Activated naive CD4-positive, alpha-beta T cell treated with anti-CD3 and anti-CD28 coated beads for 36 hours (primary cell): ENCODE measurements at regions not wholly inside any gene's neighbourhood (a gene's known extent, or its start where the extent isn't known, plus 50 kb on each side); places are given as distances from the start of the nearest gene placed in this dataset.

Source experiments
- CTCF ChIA-PET: fragments of 350-600 bp; sonication (Branson Sonifier 250); formaldehyde crosslinking; loops from one replicate; lab custom pipeline; 2021; ENCODE audit warnings: antibody characterized with exemption; lab: Charles Lee
- DNase-seq: peaks from one replicate; pipeline ENCODE4 v3.0.0-alpha.2; 2020
- H3K27ac Mint-ChIP-seq: one replicate; pipeline ENCODE4 v1.8.0; 2021; ENCODE audit warnings: mild to moderate bottlenecking, mixed read lengths
- H3K27me3 Mint-ChIP-seq: one replicate; pipeline ENCODE4 v1.8.0; 2021; ENCODE audit warnings: low read depth, mixed read lengths
- H3K36me3 Mint-ChIP-seq: one replicate; pipeline ENCODE4 v1.8.0; 2021; ENCODE audit warnings: low read depth, mixed read lengths
- H3K4me1 Mint-ChIP-seq: one replicate; pipeline ENCODE4 v1.8.0; 2021; ENCODE audit warnings: low read depth, mixed read lengths
- H3K4me3 Mint-ChIP-seq: one replicate; pipeline ENCODE4 v1.8.0; 2021; ENCODE audit warnings: mild to moderate bottlenecking, moderate library complexity, mixed read lengths
- H3K9me3 Mint-ChIP-seq: one replicate; pipeline ENCODE4 v1.8.0; 2021; ENCODE audit warnings: mixed read lengths
- intact Hi-C: fragments of 100-400 bp; cut with micrococcal nuclease; formaldehyde crosslinking; loops from one replicate; pipeline ENCODE4 v1.15.1; 2023

DNA sequence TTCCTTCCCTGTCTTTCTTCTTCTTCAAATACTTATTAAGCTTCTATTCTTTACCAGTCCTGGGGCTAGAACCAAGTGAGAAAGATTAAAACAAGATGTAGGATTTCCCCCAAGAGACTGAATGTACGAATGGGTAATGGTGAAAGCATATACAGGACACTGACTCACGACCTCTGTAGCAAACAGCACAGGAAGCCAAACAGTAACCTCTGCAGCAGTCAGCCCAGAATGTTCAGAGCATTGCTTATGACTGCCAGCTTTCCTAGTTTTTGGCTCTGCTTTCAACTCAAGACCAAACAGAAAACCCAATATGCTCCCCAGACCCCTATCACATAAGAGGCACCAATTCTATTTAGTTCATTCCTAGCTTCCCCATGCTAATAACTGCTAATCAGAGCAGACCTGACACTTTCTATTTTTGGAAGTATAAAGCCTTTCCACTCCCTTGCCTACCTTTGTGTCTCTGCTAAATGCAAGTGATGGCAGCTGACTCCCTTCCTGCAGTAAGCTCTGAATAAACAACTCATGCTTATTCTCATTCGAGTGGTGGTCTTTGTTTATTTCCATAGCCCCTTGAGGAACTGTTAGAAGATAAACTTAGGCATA, 690.6 kb downstream of the EPM2A start:
- H3K4me3 Mint-ChIP-seq: no peak overlapping the region
- H3K27ac Mint-ChIP-seq: no peak overlapping the region
- H3K36me3 Mint-ChIP-seq: no peaks in the 10 kb centered on the region
- CTCF ChIA-PET: no interaction called here
- no peaks in the 10 kb centered on the region for H3K9me3 Mint-ChIP-seq
- peak; percentile 15 for DNase-seq
- intact Hi-C loops: no loop called here
- H3K4me1 Mint-ChIP-seq: peaks cover 6% of the 10 kb centered on the region
- H3K27me3 Mint-ChIP-seq: peaks cover 3% of the 10 kb centered on the region

DNA sequence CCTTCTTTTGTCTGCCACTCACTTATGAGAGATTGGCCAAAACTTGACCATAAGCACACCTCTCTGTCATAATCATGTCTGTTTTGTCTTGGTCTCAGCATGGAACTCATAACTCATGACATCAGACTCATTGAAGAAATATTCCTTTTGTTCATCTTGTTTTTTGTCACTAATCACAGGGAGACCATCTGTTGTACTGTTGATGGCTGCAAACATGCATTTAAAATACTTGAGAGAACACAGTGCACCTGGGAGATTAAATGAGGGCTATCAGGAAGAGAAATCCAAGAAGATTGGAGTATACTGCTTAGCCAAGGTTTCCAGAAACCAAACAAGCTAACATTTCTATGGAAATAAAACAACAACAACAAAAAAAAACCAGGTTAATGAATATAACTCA, 689.7 kb downstream of the EPM2A start:
- intact Hi-C loops: no loop called here
- no peak overlapping the region for H3K27ac Mint-ChIP-seq
- H3K36me3 Mint-ChIP-seq: no peaks in the 10 kb centered on the region
- H3K4me1 Mint-ChIP-seq: peaks cover 6% of the 10 kb centered on the region
- DNase-seq: no peak
- CTCF ChIA-PET: interaction anchor here (0.7 to 0.9 kb wide), 2 partner anchors 14 to 562 kb away, joined by 3 read pairs; no protein-coding TSS in a partner anchor
- no peaks in the 10 kb centered on the region for H3K9me3 Mint-ChIP-seq
- H3K4me3 Mint-ChIP-seq: no peak overlapping the region
- H3K27me3 Mint-ChIP-seq: peaks cover 3% of the 10 kb centered on the region

DNA sequence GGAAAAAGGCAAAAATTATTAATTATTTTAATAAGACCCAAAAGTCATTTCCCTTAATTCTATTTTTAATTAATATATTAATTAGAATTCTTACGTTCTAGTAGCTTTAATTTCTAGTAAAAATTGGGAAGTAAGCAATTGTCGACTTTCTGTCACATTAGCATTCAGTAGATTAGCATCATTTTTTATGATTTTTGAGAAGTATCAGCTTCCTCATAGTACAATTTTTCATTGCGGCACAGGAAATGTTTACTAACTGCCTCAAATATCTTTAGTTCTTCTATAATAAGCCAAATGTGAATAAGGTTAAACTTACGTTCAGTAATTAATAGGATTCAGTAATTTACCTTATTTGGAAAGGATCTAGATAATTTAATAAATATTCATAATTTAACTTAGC, 687.4 kb downstream of the EPM2A start:
- H3K36me3 Mint-ChIP-seq: no peaks in the 10 kb centered on the region
- no peak for DNase-seq
- H3K4me1 Mint-ChIP-seq: peaks cover 6% of the 10 kb centered on the region
- H3K4me3 Mint-ChIP-seq: no peak overlapping the region
- CTCF ChIA-PET: no interaction called here
- no peak overlapping the region for H3K27ac Mint-ChIP-seq
- intact Hi-C loops: no loop called here
- no peaks in the 10 kb centered on the region for H3K9me3 Mint-ChIP-seq
- H3K27me3 Mint-ChIP-seq: peaks cover 3% of the 10 kb centered on the region

DNA sequence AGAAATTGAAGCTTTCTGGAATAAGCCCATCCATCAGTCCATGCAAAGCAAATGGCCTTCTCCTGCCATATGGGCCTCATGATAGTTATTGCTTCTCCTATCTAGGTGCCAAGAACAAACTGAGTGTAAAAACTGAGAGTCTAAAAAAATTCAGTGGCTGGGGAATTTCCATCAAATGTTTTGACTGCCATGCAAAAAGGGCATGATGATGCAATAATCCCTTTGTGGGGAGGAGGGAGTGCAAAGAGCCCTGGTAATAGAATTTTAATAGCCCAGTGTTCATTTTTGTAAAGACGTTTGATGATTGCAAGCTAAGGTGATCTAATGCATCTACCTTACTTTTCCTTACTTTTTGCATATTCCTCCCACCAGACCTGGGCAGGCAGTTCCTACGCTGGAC, 683.7 kb downstream of the EPM2A start:
- Mint-ChIP-seq H3K27ac (no peak overlapping the region), H3K36me3 (no peaks in the 10 kb centered on the region), H3K4me1 (no peaks in the 10 kb centered on the region), H3K9me3 (no peaks in the 10 kb centered on the region), H3K27me3 (no peaks in the 10 kb centered on the region), H3K4me3 (no peak overlapping the region)
- CTCF ChIA-PET: no interaction called here
- intact Hi-C loops: no loop called here
- DNase-seq: no peak

DNA sequence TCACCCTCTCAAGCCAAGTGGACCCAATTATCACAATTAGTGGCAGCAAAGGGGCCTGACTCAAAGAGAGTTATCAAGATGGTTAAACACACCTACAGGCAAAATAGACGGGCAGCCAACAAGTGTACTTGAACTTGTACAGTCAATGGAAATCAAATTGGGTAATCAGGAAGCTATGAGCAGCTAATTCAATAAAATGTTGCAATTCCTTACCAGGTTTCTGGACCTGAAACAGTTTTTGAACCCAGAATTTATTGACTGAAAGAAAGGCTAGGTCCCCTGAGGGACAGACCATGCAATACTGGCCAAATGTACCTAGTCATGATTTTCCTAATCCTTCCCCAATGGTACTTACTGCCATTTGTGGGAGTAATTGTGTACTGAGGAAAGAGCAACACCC, 679.8 kb downstream of the EPM2A start:
- CTCF ChIA-PET: no interaction called here
- H3K9me3 Mint-ChIP-seq: no peaks in the 10 kb centered on the region

DNA sequence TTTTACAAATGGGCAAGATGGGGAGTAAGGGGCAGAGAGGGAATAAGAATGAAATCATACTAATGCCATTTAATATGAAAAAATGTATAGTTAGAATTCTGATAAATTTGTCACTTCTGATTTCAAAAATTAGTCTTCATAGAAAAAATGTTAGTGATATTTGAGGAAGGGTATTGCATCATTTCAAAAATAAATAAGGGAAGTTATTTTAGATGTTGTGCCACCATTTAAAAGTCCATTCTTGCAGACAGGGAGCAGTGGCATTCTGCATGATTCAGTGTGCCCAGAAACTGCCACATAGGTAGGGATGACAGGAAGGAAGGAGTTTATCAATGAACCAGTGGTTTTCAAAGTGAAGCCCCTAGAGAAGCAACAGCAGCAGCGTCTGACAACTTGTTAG, 674.6 kb downstream of the EPM2A start:
- CTCF ChIA-PET: no interaction called here
- Mint-ChIP-seq H3K27ac (no peak overlapping the region), H3K9me3 (no peaks in the 10 kb centered on the region), H3K4me3 (no peak overlapping the region), H3K4me1 (no peaks in the 10 kb centered on the region), H3K27me3 (peaks cover 3% of the 10 kb centered on the region), H3K36me3 (no peaks in the 10 kb centered on the region)
- intact Hi-C loops: no loop called here
- DNase-seq: no peak

More for the DNA sequence above, 679.8 kb downstream of the EPM2A start:
- Mint-ChIP-seq H3K27ac (no peak overlapping the region), H3K4me3 (no peak overlapping the region), H3K4me1 (no peaks in the 10 kb centered on the region), H3K36me3 (no peaks in the 10 kb centered on the region), H3K27me3 (no peaks in the 10 kb centered on the region)
- no peak for DNase-seq
- intact Hi-C loops: no loop called here

DNA sequence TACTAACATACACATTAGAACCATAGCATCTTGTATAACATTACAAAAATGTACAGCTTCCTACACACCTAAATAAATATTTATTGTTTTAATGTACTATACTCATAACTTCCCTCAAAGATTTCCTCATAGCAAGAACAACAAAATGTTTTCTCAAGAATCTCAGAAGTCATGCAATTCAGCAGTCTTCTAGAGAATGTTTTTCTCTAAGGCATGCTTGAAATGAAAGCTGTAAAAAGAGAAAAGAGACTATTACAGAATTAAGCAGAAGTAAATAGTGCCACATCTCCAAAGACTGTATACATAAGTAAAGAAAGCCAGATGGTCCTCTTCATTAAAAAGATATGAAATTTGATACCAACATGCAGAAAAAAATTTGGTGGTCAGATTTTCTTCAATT, 672.2 kb downstream of the EPM2A start:
- CTCF ChIA-PET: no interaction called here
- Mint-ChIP-seq H3K27me3 (peaks cover 7% of the 10 kb centered on the region), H3K36me3 (no peaks in the 10 kb centered on the region), H3K4me1 (no peaks in the 10 kb centered on the region), H3K27ac (no peak overlapping the region), H3K4me3 (no peak overlapping the region), H3K9me3 (no peaks in the 10 kb centered on the region)
- intact Hi-C loops: no loop called here
- DNase-seq: no peak

DNA sequence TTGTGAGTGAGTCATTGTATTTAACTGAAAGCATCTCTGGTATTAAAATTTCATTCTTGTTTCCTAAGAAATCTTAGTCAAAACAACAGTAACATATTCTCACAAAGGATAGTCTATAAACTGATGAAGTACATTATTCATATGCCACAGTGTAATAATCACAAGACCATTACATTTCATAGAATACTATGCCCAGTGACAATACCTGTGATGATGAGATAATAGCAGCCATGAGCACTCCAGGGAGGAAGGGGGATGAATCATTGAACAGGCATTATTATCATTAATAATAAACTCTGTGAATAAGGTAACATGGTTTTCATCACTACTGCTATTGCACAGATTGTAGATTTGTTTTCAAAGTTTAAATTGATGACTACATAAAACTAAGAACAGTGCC, 667.9 kb downstream of the EPM2A start:
- Mint-ChIP-seq H3K9me3 (peaks cover 1% of the 10 kb centered on the region), H3K27ac (no peak overlapping the region), H3K27me3 (peaks cover 16% of the 10 kb centered on the region), H3K4me3 (no peak overlapping the region), H3K36me3 (no peaks in the 10 kb centered on the region), H3K4me1 (no peaks in the 10 kb centered on the region)
- CTCF ChIA-PET: no interaction called here
- intact Hi-C loops: no loop called here
- no peak for DNase-seq

DNA sequence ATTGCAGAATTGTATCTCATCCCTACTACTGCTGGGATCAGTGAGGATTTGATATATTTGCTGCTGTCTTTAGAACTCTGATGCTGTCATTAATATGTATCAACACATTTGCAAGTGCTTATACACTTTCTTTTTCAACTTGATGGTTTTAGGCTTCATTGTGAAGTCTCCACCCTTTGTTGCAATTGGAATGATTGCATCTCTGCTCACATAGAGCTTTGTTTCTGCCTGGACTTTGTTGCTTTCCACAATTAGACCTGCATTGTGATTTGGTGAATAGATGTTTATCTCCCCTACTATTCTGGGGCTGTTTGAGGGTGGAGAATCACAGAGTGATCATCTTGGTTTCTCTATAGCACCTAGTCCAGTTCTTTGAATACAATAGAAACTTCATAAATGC, 666.7 kb downstream of the EPM2A start:
- no peak for DNase-seq
- CTCF ChIA-PET: no interaction called here
- no peak overlapping the region for H3K4me3 Mint-ChIP-seq
- H3K9me3 Mint-ChIP-seq: peaks cover 1% of the 10 kb centered on the region
- peaks cover 16% of the 10 kb centered on the region for H3K27me3 Mint-ChIP-seq
- H3K4me1 Mint-ChIP-seq: no peaks in the 10 kb centered on the region
- intact Hi-C loops: no loop called here
- H3K27ac Mint-ChIP-seq: no peak overlapping the region
- no peaks in the 10 kb centered on the region for H3K36me3 Mint-ChIP-seq

DNA sequence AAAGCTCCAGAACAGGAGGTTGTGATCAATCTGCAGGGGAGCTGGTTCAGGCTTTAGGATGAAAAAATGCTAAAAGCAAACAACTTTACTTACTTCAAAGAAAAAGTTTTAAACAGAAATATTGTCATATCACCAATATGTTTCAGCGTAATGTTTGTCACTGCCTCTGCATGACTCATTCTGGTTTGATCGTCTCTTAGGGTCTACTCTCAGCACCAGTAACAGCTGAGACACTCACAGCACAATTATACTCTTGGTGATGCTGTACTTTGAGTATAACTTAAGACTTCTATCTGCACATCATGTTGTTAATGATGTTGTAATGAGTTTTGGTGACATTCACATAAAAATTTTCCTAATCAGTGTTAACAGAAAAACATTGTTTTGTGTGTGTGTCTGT, 665.4 kb downstream of the EPM2A start:
- Mint-ChIP-seq H3K27ac (no peak overlapping the region), H3K4me1 (no peaks in the 10 kb centered on the region), H3K27me3 (peaks cover 13% of the 10 kb centered on the region), H3K36me3 (no peaks in the 10 kb centered on the region), H3K4me3 (no peak overlapping the region), H3K9me3 (peaks cover 1% of the 10 kb centered on the region)
- CTCF ChIA-PET: no interaction called here
- DNase-seq: no peak
- intact Hi-C loops: no loop called here

DNA sequence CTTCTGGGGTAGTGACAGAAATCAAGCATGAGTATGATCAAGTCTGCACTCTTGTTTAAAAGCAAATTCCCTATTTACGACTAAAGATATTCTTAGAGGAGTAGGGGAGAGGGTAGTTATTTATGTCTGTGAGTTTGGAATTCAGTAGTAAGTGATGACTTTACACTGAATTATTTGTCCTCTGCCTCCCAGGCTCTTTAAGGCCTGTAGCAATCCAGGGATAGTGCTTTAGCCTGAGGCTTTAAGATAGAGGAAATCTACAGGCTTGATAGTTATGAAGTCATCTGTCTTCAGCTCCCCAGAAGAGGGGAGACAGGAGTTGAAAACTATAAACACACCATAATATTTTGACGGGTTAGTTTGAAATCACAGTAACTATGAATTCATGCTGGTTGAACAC, 664.5 kb downstream of the EPM2A start:
- no peak for DNase-seq
- Mint-ChIP-seq H3K27me3 (peaks cover 13% of the 10 kb centered on the region), H3K36me3 (no peaks in the 10 kb centered on the region), H3K4me3 (no peak overlapping the region), H3K9me3 (peaks cover 1% of the 10 kb centered on the region), H3K27ac (no peak overlapping the region), H3K4me1 (no peaks in the 10 kb centered on the region)
- CTCF ChIA-PET: interaction anchor here (0.6 kb wide), 1 partner anchor 9 kb away, joined by 4 read pairs; no protein-coding TSS in a partner anchor
- intact Hi-C loops: no loop called here

DNA sequence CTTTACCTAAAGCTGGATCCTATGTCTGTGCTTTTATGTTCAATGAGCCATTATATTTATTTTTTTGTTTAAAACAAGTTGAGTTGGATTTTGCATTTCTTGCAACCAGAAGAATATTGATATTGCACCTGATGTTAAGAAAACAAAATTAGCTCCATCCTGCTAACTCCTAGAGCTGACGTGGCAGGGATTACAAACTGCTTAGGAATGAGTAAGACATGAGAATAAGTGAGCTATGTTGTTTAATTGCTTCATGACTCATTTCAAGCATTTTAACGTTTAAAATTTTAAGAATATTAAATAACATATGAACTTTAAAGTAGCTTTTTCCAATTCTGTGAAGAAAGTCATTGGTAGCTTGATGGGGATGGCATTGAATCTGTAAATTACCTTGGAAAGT, 663.5 kb downstream of the EPM2A start:
- Mint-ChIP-seq H3K9me3 (peaks cover 1% of the 10 kb centered on the region), H3K4me1 (no peaks in the 10 kb centered on the region), H3K36me3 (no peaks in the 10 kb centered on the region), H3K27ac (no peak overlapping the region), H3K27me3 (peaks cover 13% of the 10 kb centered on the region), H3K4me3 (no peak overlapping the region)
- no peak for DNase-seq
- CTCF ChIA-PET: no interaction called here
- intact Hi-C loops: no loop called here

DNA sequence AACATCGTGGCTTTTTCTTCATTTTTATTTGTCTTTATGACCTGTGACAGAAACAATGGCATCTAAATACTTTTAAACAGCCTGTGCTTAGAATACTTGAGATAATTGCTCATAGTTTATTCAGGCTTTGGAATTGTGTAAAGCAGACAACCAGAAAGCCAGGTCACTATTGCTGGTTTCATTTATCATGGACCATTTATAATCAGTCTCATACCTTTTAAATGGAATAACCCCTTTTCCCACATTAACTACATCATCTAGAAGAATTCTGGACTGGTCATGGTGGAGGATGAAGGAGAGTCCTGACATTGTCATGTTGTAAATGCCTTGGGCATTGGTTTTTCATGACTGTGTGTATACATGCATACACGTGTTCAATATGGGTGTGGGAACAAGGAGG, 661.5 kb downstream of the EPM2A start:
- Mint-ChIP-seq H3K27me3 (peaks cover 4% of the 10 kb centered on the region), H3K27ac (no peak overlapping the region), H3K36me3 (no peaks in the 10 kb centered on the region), H3K4me3 (no peak overlapping the region), H3K9me3 (peaks cover 1% of the 10 kb centered on the region), H3K4me1 (no peaks in the 10 kb centered on the region)
- intact Hi-C loops: no loop called here
- CTCF ChIA-PET: no interaction called here
- DNase-seq: no peak
